NCI-H1092 treated with DMSO at 0.1 percent for 48 hours (cell line): ENCODE measurements at regions not wholly inside any gene's neighbourhood (a gene's known extent, or its start where the extent isn't known, plus 50 kb on each side); places are given as distances from the start of the nearest gene placed in this dataset.

Experiments
- DNase-seq: peaks from one replicate; lab custom pipeline; 2025; lab: John Stamatoyannopoulos, UW

GRCh38 chr15:70301396-70301795 lies 203.7 kb upstream of the TLE3 start:
- DNase-seq: no peak

GRCh38 chr15:70299931-70300869 lies 202.5 kb upstream of the TLE3 start:
- DNase-seq: no peak

GRCh38 chr15:70297465-70298058 lies 199.8 kb upstream of the TLE3 start:
- no peak for DNase-seq

GRCh38 chr15:70294731-70295305 lies 197.1 kb upstream of the TLE3 start:
- no peak for DNase-seq

GRCh38 chr15:70293591-70294470 lies 196.1 kb upstream of the TLE3 start:
- DNase-seq: no peak

- no peak for DNase-seq
These were observed 195.4 kb upstream of the TLE3 start for GRCh38 chr15:70293138-70293537.

GRCh38 chr15:70292076-70292760 lies 194.5 kb upstream of the TLE3 start:
- no peak for DNase-seq

- no peak for DNase-seq
These were observed 193.8 kb upstream of the TLE3 start for GRCh38 chr15:70291305-70292075.

GRCh38 chr15:70290708-70291107 lies 193.0 kb upstream of the TLE3 start:
- no peak for DNase-seq

GRCh38 chr15:70289191-70289955 lies 191.7 kb upstream of the TLE3 start:
- no peak for DNase-seq

- peak; percentile 79 for DNase-seq
These were observed 188.5 kb upstream of the TLE3 start for GRCh38 chr15:70286113-70286806.

- DNase-seq: no peak
These were observed 186.9 kb upstream of the TLE3 start for GRCh38 chr15:70284438-70285214.

GRCh38 chr15:70283511-70283910 lies 185.8 kb upstream of the TLE3 start:
- DNase-seq: no peak

GRCh38 chr15:70281811-70282307 lies 184.1 kb upstream of the TLE3 start:
- no peak for DNase-seq

- DNase-seq: no peak
These were observed 183.6 kb upstream of the TLE3 start for GRCh38 chr15:70281261-70281810.

GRCh38 chr15:70280781-70281180 lies 183.1 kb upstream of the TLE3 start:
- no peak for DNase-seq

- DNase-seq: no peak
These were observed 181.4 kb upstream of the TLE3 start for GRCh38 chr15:70279096-70279495.

GRCh38 chr15:70278644-70279043 lies 180.9 kb upstream of the TLE3 start:
- no peak for DNase-seq
